Stomach (tissue), 8 donors: ENCODE measurements at regions not wholly inside any gene's neighbourhood (a gene's known extent, or its start where the extent isn't known, plus 50 kb on each side); places are given as distances from the start of the nearest gene placed in this dataset.
A peak's percentile ranks its signal among the peaks of the same experiment; 100 is the strongest.

Source experiments
- DNase-seq, 2 donors: peaks; one replicate each; pipeline versions ENCODE4 v3.0.0 to v3.0.0-alpha.2; 2013 to 2019
- H3K27ac ChIP-seq, 5 donors: fragments of 200-600 bp in 4 of 5; sonication (generic) in 4 of 5; one replicate each; pipeline ENCODE4 v1.5.1; 2013 to 2019; ENCODE audit warnings: mild to moderate bottlenecking in 1 of 5, moderate library complexity in 1 of 5
- H3K27me3 ChIP-seq, 3 donors: fragments of 200-600 bp; sonication (generic); one replicate each; pipeline ENCODE4 v1.5.1; 2017 to 2019; ENCODE audit warnings: mixed run types in 1 of 3
- H3K36me3 ChIP-seq, 4 donors: fragments of 200-600 bp; sonication (generic); 1 replicate in 3 of 4; 2 replicates in 1 of 4; pipeline ENCODE4 v1.5.1; 2016 to 2019
- H3K4me1 ChIP-seq, 4 donors: fragments of 200-600 bp; sonication (generic); one replicate each; pipeline ENCODE4 v1.5.1; 2016 to 2019
- H3K4me3 ChIP-seq, 4 donors: fragments of 200-600 bp; sonication (generic) in 3 of 4; one replicate each; pipeline ENCODE4 v1.5.1; 2016 to 2019; ENCODE audit warnings: mild to moderate bottlenecking in 1 of 4
- H3K9me3 ChIP-seq, 4 donors: fragments of 200-600 bp; sonication (generic); one replicate each; pipeline ENCODE4 v1.5.1; 2016 to 2019
- CTCF ChIP-seq, 7 experiments: fragments of 450-650 bp in 4 of 7; fragments of 200-600 bp in 3 of 7; sonication (generic) in 3 of 7; IDR thresholded peaks; one replicate each; pipeline ENCODE4 v1.5.1; 2016 to 2019; ENCODE audit warnings: antibody characterized with exemption in 7 of 7, control low read depth in 2 of 7, mild to moderate bottlenecking in 1 of 7
- EP300 ChIP-seq: sonication (generic); formaldehyde crosslinking; IDR thresholded peaks from one replicate; pipeline ENCODE4 v1.6.1; 2017; ENCODE audit warnings: antibody characterized with exemption
- POLR2A ChIP-seq, 4 donors: fragments of 450-650 bp; IDR thresholded peaks; one replicate each; pipeline ENCODE4 v1.6.1; 2016; ENCODE audit warnings: antibody characterized with exemption in 4 of 4, control low read depth in 2 of 4, mild to moderate bottlenecking in 1 of 4, moderate library complexity in 1 of 4
- POLR2AphosphoS5 ChIP-seq, 3 donors: sonication (generic); formaldehyde crosslinking; IDR thresholded peaks; one replicate each; pipeline ENCODE4 v1.6.1; 2016; ENCODE audit warnings: antibody characterized with exemption in 3 of 3
- WGBS, 5 donors: extraction: QIAGEN DNeasy Blood & Tissue Kit in 3 of 5; methylation state at CpG; one replicate each; pipeline versions ENCODE4 v1.1.5 to v1.1.7; 2013 to 2018; 5-methylcytosine and 5-hydroxymethylcytosine counted together
- intact Hi-C: fragments of 100-400 bp; cut with DNase I; formaldehyde crosslinking; loops from one replicate; pipeline ENCODE4 v1.15.1; 2023; ENCODE audit warnings: low total_unique reads
- donor health status: healthy with polysubstance abuse.
- donor health status: Bipolar disorder and iron deficiency.
- donor health status: healthy.

DNA sequence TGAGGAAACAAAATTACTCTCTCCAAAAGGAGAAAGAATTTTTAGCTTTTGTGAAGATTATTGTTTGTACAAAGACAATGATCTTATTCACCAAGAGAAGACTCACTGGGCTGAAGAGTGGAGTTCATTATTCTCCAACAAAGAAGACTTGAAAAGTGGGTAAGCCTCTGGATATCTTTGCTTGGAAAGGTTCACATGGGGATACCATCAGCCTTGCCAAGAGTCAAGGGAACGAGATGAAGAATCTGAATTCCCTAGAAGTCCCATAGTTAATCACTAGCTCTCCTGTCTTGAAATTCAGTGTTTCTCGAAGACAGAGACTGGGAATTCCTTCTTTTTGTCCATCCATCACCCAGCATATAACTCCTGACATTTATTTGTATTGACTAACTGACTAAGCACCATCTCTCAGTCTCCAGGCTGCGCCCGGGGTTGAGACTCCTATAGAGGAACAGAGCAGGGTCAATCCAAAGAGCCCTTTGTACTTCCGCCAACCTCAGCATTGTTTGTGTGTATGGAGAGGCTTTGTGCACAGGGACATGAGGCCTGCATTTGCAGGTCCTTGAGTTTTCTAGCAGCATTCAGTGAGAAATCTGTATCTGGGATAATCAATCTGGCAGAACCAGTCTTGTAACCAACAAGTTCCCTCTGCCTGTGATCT is 461.9 kb downstream of the KIF16B start:
- intact Hi-C loops: no loop called here
- Histone ChIP-seq H3K4me3 (no peak overlapping the region), H3K9me3 (no peaks in the 10 kb centered on the region), H3K4me1 (no peaks in the 10 kb centered on the region), H3K36me3 (no peaks in the 10 kb centered on the region), H3K27me3 (no peaks in the 10 kb centered on the region), H3K27ac (no peak overlapping the region)
- TF ChIP-seq POLR2A (IDR thresholded peaks at IDR 0.05) (no peak), POLR2AphosphoS5 (IDR thresholded peaks at IDR 0.05) (no peak), CTCF (IDR thresholded peaks at IDR 0.05) (no peak)
- no peak for DNase-seq
- 70 to 82% (median 80%) methylated on average over 5 of the region's 5 CpGs for WGBS, 5 donors

DNA sequence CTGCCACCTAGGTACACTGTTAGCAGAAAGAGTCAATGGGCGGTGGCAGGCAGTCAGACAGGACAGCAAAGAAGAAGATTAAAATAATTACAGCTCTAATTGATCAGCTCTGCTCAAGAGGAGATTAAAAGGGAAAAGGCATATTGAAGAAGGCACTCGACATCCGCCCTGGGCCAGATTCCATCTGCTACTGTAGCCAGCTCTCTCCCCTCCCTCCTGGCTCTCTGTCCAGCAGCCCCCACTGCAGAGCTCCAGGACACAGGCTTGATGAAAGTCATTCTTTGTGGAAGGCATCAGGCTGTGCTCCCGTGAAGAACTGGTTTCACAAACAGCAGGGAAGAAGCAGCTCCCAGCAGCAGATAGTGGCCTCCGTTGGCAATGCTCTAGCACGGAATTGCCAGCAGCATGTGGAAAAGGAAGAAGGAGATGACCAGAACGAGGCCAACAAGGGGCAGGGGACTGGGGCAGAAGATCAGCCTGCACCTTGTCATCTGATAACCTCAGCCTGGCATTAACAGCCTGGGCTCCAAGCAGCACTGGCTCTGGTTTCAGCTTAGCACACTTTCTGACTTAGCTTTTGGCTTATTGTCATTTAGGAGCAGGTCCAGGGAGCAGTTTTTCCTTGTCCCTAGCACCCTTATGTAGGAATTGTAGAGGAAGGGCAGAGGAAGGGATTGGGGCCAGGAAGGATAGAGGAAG is 465.9 kb downstream of the KIF16B start:
- TF ChIP-seq CTCF (IDR thresholded peaks at IDR 0.05) (no peak), EP300 (no peak), POLR2AphosphoS5 (IDR thresholded peaks at IDR 0.05) (no peak), POLR2A (IDR thresholded peaks at IDR 0.05) (no peak)

DNA sequence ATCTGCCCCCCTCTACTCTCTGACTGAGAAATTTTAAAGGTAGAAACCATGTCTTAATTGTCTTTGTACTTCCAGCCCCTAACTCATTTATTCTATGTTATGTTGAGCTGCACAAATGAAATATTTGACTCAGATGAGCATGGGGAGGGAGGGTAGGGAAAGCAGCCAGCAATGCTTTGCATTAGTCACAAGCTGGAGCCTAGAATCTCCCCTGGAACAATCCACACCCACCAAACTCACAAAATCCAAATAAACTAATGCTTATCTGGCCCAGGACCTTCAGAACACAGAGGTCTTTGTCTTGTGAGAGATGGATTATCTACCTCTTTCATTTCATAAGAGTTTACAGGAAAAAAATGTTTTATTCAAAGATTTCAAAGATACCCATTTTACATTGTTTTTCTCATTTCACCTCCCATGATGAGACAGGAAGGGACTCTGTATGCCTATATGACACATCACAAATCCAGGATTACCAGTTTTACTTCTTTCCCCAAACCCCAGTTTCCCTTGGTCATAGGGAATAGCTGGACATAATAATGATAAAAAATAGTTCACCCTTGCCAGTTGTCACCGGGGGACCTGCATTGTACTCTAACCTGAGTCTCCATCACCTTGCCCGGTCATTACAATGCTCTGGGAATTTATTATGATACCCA is 466.9 kb downstream of the KIF16B start:
- no peak for TF ChIP-seq POLR2AphosphoS5 (IDR thresholded peaks at IDR 0.05)
- TF ChIP-seq POLR2A (IDR thresholded peaks at IDR 0.05): no peak
- no peak for TF ChIP-seq EP300
- TF ChIP-seq CTCF (IDR thresholded peaks at IDR 0.05): no peak
- Histone ChIP-seq H3K4me3 (no peak overlapping the region), H3K27ac (no peak overlapping the region), H3K9me3 (peaks cover 0 to 7% (median 0%) of the 10 kb centered on the region in 4 donors), H3K4me1 (no peaks in the 10 kb centered on the region), H3K36me3 (no peaks in the 10 kb centered on the region), H3K27me3 (no peaks in the 10 kb centered on the region)
- peak in 1 of 2 donors; percentile 24 for DNase-seq
- intact Hi-C loops: no loop called here
- 89 to 96% (median 92%) methylated on average over 2 of the region's 2 CpGs for WGBS, 5 donors

More for the DNA sequence above, 465.9 kb downstream of the KIF16B start:
- no peaks in the 10 kb centered on the region for H3K4me1 ChIP-seq
- 56 to 74% (median 68%) methylated on average over 7 of the region's 7 CpGs for WGBS, 5 donors
- no peak overlapping the region for H3K27ac ChIP-seq
- intact Hi-C loops: no loop called here
- H3K36me3 ChIP-seq: no peaks in the 10 kb centered on the region
- peak in 1 of 2 donors; percentile 40 for DNase-seq
- no peaks in the 10 kb centered on the region for H3K27me3 ChIP-seq
- H3K4me3 ChIP-seq: no peak overlapping the region
- peaks cover 0 to 7% (median 0%) of the 10 kb centered on the region in 4 donors for H3K9me3 ChIP-seq

DNA sequence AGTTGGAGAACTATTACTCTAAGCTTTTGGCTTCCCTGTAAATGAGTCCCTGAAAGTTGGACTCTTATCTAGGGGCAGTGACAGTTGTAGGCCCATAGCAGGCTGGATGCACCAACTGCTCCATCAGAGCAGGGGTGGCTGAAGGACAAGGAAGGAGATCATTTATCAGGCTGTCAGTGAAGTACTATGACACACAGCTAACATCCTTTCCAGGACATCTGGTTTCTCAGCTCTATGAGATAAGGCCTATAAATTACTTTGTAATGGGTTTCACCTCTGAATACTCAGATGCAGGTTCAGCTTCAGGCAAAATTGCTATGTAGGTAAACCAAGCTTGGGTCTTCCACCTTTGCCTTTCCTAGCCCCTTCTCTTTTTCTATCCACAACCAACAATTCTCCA is 468.5 kb downstream of the KIF16B start:
- H3K4me1 ChIP-seq: peaks cover 0 to 6% (median 0%) of the 10 kb centered on the region in 4 donors
- no peak for DNase-seq
- H3K36me3 ChIP-seq: no peaks in the 10 kb centered on the region
- peaks cover 0 to 7% (median 0%) of the 10 kb centered on the region in 4 donors for H3K9me3 ChIP-seq
- no peak overlapping the region for H3K27ac ChIP-seq
- no peak overlapping the region for H3K4me3 ChIP-seq
- no peaks in the 10 kb centered on the region for H3K27me3 ChIP-seq
- intact Hi-C loops: no loop called here
- TF ChIP-seq CTCF (IDR thresholded peaks at IDR 0.05): no peak
- TF ChIP-seq POLR2AphosphoS5 (IDR thresholded peaks at IDR 0.05): no peak
- TF ChIP-seq EP300: no peak
- no peak for TF ChIP-seq POLR2A (IDR thresholded peaks at IDR 0.05)
